Mesenchymal stem cell (in vitro differentiated cells and primary cell): ENCODE measurements at regions not wholly inside any gene's neighbourhood (a gene's known extent, or its start where the extent isn't known, plus 50 kb on each side); places are given as distances from the start of the nearest gene placed in this dataset. TPM values are rescaled to one million over a fixed set of nuclear protein-coding genes. Genes with fewer than 3 reads are reported as not detected.

ENCODE experiments used
- DNase-seq: peaks from one replicate; pipeline ENCODE4 v3.0.0-alpha.2; 2013
- H2AFZ ChIP-seq: one replicate; pipeline ENCODE4 v1.6.1; 2013; ENCODE audit warnings: low read depth, mild to moderate bottlenecking, control low read depth, inconsistent platforms, low read length, moderate library complexity
- H2AK5ac ChIP-seq: 2 replicates; pipeline ENCODE4 v1.6.1; 2013; ENCODE audit warnings: low read length, moderate library complexity, mild to moderate bottlenecking, inconsistent platforms; ENCODE audit not compliant: severe bottlenecking
- H2BK120ac ChIP-seq: one replicate; pipeline ENCODE4 v1.6.1; 2013; ENCODE audit warnings: low read depth, mild to moderate bottlenecking, inconsistent platforms, low read length, moderate library complexity
- H2BK12ac ChIP-seq, 2 experiments: one replicate each; pipeline ENCODE4 v1.6.1; 2013; ENCODE audit warnings: inconsistent platforms in 2 of 2, low read length in 2 of 2, mild to moderate bottlenecking in 2 of 2, moderate library complexity in 2 of 2, control low read depth in 1 of 2
- H2BK15ac ChIP-seq: one replicate; pipeline ENCODE4 v1.6.1; 2013; ENCODE audit warnings: mild to moderate bottlenecking, low read depth, inconsistent platforms; ENCODE audit not compliant: poor library complexity, severe bottlenecking
- H2BK5ac ChIP-seq: 2 replicates; pipeline ENCODE4 v1.6.1; 2013; ENCODE audit warnings: low read depth, mild to moderate bottlenecking, low read length, control low read depth, inconsistent platforms; ENCODE audit not compliant: poor library complexity, severe bottlenecking
- H3K14ac ChIP-seq, 2 experiments: one replicate each; pipeline ENCODE4 v1.6.1; 2013; ENCODE audit warnings: inconsistent platforms in 2 of 2, low read length in 2 of 2, control low read depth in 1 of 2, mild to moderate bottlenecking in 1 of 2, moderate library complexity in 1 of 2
- H3K18ac ChIP-seq, 2 experiments: one replicate each; pipeline ENCODE4 v1.6.1; 2013; ENCODE audit warnings: inconsistent platforms in 2 of 2, low read length in 2 of 2, control low read depth in 1 of 2, low read depth in 1 of 2, mild to moderate bottlenecking in 1 of 2
- H3K23ac ChIP-seq, 2 experiments: one replicate each; pipeline ENCODE4 v1.6.1; 2013; ENCODE audit warnings: inconsistent platforms in 2 of 2, low read length in 2 of 2, mild to moderate bottlenecking in 2 of 2, moderate library complexity in 2 of 2, control low read depth in 1 of 2
- H3K27ac ChIP-seq: 2 replicates; pipeline ENCODE4 v1.5.1; 2013; ENCODE audit warnings: mild to moderate bottlenecking, moderate library complexity, low read length, control low read depth, inconsistent platforms; ENCODE audit not compliant: poor library complexity, severe bottlenecking
- H3K27me3 ChIP-seq, 2 experiments: 2 replicates each; pipeline versions ENCODE4 v1.6.1 to v1.7.0; 2013; ENCODE audit warnings: low read length in 2 of 2, mild to moderate bottlenecking in 2 of 2, moderate library complexity in 2 of 2, control low read depth in 1 of 2, inconsistent platforms in 1 of 2; ENCODE audit not compliant: control insufficient read depth in 1 of 2, insufficient read depth in 1 of 2
- H3K36me3 ChIP-seq, 2 experiments: 2 replicates each; pipeline versions ENCODE4 v1.6.1 to v1.7.0; 2013; ENCODE audit warnings: low read length in 2 of 2, control low read depth in 1 of 2, inconsistent platforms in 1 of 2, low read depth in 1 of 2, mild to moderate bottlenecking in 1 of 2; ENCODE audit not compliant: insufficient read depth in 2 of 2, control insufficient read depth in 1 of 2
- H3K4ac ChIP-seq, 2 experiments: one replicate each; pipeline ENCODE4 v1.6.1; 2013; ENCODE audit warnings: inconsistent platforms in 2 of 2, low read length in 2 of 2, mild to moderate bottlenecking in 2 of 2, moderate library complexity in 2 of 2, control low read depth in 1 of 2, low read depth in 1 of 2
- H3K4me1 ChIP-seq: 2 replicates; pipeline ENCODE4 v1.6.1; 2013; ENCODE audit warnings: low read depth, low read length, control low read depth; ENCODE audit not compliant: control insufficient read depth, insufficient read depth
- H3K4me2 ChIP-seq: 2 replicates; pipeline ENCODE4 v1.6.1; 2013; ENCODE audit warnings: low read length, mild to moderate bottlenecking, inconsistent platforms; ENCODE audit not compliant: poor library complexity, severe bottlenecking
- H3K4me3 ChIP-seq, 2 experiments: 2 replicates each; pipeline versions ENCODE4 v1.5.1 to v1.7.0; 2013; ENCODE audit warnings: low read length in 2 of 2, mild to moderate bottlenecking in 2 of 2, control low read depth in 1 of 2, low read depth in 1 of 2; ENCODE audit not compliant: insufficient read depth in 1 of 2
- H3K79me1 ChIP-seq: replicated peaks from 2 replicates; pipeline ENCODE4 v1.6.1; 2013; ENCODE audit warnings: mild to moderate bottlenecking, control low read depth, low read length, inconsistent platforms; ENCODE audit not compliant: poor library complexity, severe bottlenecking
- H3K9ac ChIP-seq: 2 replicates; pipeline ENCODE4 v1.7.0; 2013; ENCODE audit warnings: mild to moderate bottlenecking, low read length, moderate library complexity
- H3K9me3 ChIP-seq: 2 replicates; pipeline ENCODE4 v1.7.0; 2013; ENCODE audit warnings: mild to moderate bottlenecking, low read length; ENCODE audit not compliant: control insufficient read depth
- H4K8ac ChIP-seq: one replicate; pipeline ENCODE4 v1.6.1; 2013; ENCODE audit warnings: inconsistent platforms, mild to moderate bottlenecking, low read length, moderate library complexity
- H4K91ac ChIP-seq: one replicate; pipeline ENCODE4 v1.6.1; 2013; ENCODE audit warnings: mild to moderate bottlenecking, low read length, inconsistent platforms
- WGBS: methylation state at CpG from one replicate; pipeline ENCODE4 v1.1.7; 2013; ENCODE audit warnings: mixed read lengths; 5-methylcytosine and 5-hydroxymethylcytosine counted together
- small RNA-seq: library from polyadenylated mRNA; stranded (forward); fragments of <200 nt; extraction: miRNeasy Mini kit (QIAGEN cat#:217004); gene quantifications from one replicate; pipeline ENCODE3, GENCODE V24; 2013; ENCODE audit warnings: low read depth

GRCh38 chr6:80403365-80403764, 296.9 kb downstream of the BCKDHB start:
- Histone ChIP-seq H3K9ac (no peak overlapping the region), H2AK5ac (no peak overlapping the region), H2AFZ (no peak overlapping the region), H2BK5ac (no peak overlapping the region), H2BK120ac (no peak overlapping the region), H3K23ac (no peak overlapping the region), H3K4me1 (no peaks in the 10 kb centered on the region), H4K8ac (no peak overlapping the region), H2BK12ac (no peak overlapping the region), H3K14ac (no peak overlapping the region), H3K27me3 (no peaks in the 10 kb centered on the region), H3K9me3 (peaks cover 3% of the 10 kb centered on the region), H3K18ac (no peak overlapping the region), H3K4ac (no peak overlapping the region), H3K79me1 (no peaks in the 10 kb centered on the region), H2BK15ac (no peak overlapping the region), H3K4me3 (no peak overlapping the region), H3K4me2 (no peak overlapping the region), H4K91ac (no peak overlapping the region), H3K36me3 (no peaks in the 10 kb centered on the region), H3K27ac (no peak overlapping the region)
- no CpG with 5 or more reads among the region's 1 CpG for WGBS
- no peak for DNase-seq

DNA sequence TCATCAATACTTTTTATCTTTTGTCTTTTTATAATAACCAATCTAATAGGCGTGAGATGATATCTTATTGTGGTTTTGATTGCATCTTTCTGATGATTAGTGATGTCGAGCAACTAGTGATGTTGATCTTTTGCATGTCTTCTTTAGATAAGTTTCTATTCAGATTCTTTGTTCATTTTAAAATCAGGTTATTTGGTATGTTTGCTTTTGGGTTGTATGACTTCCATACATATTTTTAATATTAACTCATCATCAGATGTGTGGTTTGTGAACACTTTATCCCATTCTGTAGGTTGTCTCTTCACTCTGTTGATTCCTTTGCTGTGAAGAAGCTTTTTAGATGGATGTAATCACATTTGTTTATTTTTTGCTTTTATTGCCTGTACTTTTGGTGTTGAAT, 295.8 kb downstream of the BCKDHB start:
- H3K9me3 ChIP-seq = peaks cover 3% of the 10 kb centered on the region
- no peak overlapping the region for H3K4me3 ChIP-seq
- no peak overlapping the region for H2BK120ac ChIP-seq
- no peak overlapping the region for H2AK5ac ChIP-seq
- H2BK5ac ChIP-seq = no peak overlapping the region
- no peak overlapping the region for H3K14ac ChIP-seq
- H3K36me3 ChIP-seq = no peaks in the 10 kb centered on the region
- no peak overlapping the region for H3K18ac ChIP-seq
- H4K8ac ChIP-seq = no peak overlapping the region
- H3K4me1 ChIP-seq = no peaks in the 10 kb centered on the region
- no peak overlapping the region for H2BK12ac ChIP-seq
- H4K91ac ChIP-seq = no peak overlapping the region
- WGBS = 92% methylated on average over 2 of the region's 2 CpGs
- H3K23ac ChIP-seq = no peak overlapping the region
- H2AFZ ChIP-seq = no peak overlapping the region
- no peak overlapping the region for H3K4ac ChIP-seq
- H3K27me3 ChIP-seq = no peaks in the 10 kb centered on the region
- no peak overlapping the region for H3K27ac ChIP-seq
- H3K79me1 ChIP-seq = no peaks in the 10 kb centered on the region
- H3K9ac ChIP-seq = no peak overlapping the region
- no peak overlapping the region for H2BK15ac ChIP-seq
- H3K4me2 ChIP-seq = no peak overlapping the region
- DNase-seq = no peak

Small RNA genes lying in the stretch of these regions (small RNA-seq; reads per million reads assigned to genes)
- gene AL596028.1 (not detected), gene RNA5SP210 (not detected)
